Adipocyte (in vitro differentiated cells): ENCODE measurements at regions not wholly inside any gene's neighbourhood (a gene's known extent, or its start where the extent isn't known, plus 50 kb on each side); places are given as distances from the start of the nearest gene placed in this dataset.

Experiments used
- DNase-seq: peaks from one replicate; pipeline ENCODE4 v3.0.0-alpha.2; 2015; ENCODE audit warnings: low read depth
- H3K27me3 ChIP-seq: replicated peaks from 2 replicates; pipeline ENCODE4 v1.7.0; 2013; ENCODE audit warnings: mild to moderate bottlenecking, low read length, moderate library complexity; ENCODE audit not compliant: control insufficient read depth, insufficient read depth
- H3K36me3 ChIP-seq: 2 replicates; pipeline ENCODE4 v1.7.0; 2013; ENCODE audit warnings: low read length, mild to moderate bottlenecking, moderate library complexity; ENCODE audit not compliant: control insufficient read depth, insufficient read depth, severe bottlenecking
- H3K4me1 ChIP-seq: 2 replicates; pipeline ENCODE4 v1.7.0; 2013; ENCODE audit warnings: mild to moderate bottlenecking, low read length, moderate library complexity; ENCODE audit not compliant: control insufficient read depth, insufficient read depth
- H3K4me3 ChIP-seq: 2 replicates; pipeline ENCODE4 v1.7.0; 2013; ENCODE audit warnings: mild to moderate bottlenecking, low read length, moderate library complexity
- H3K9ac ChIP-seq: 2 replicates; pipeline ENCODE4 v1.7.0; 2013; ENCODE audit warnings: mild to moderate bottlenecking, low read length, moderate library complexity
- H3K9me3 ChIP-seq: 2 replicates; pipeline ENCODE4 v1.7.0; 2013; ENCODE audit warnings: mild to moderate bottlenecking, low read length, moderate library complexity; ENCODE audit not compliant: control insufficient read depth

GRCh38 chr3:99400352-99400751 lies 238.0 kb upstream of the COL8A1 start:
- no peak for DNase-seq
- H3K36me3 ChIP-seq = no peaks in the 10 kb centered on the region
- no peak overlapping the region for H3K4me3 ChIP-seq
- peaks cover 18% of the 10 kb centered on the region for H3K4me1 ChIP-seq
- no peak overlapping the region for H3K9ac ChIP-seq
- no peaks in the 10 kb centered on the region for H3K27me3 ChIP-seq
- H3K9me3 ChIP-seq = peaks cover 21% of the 10 kb centered on the region

DNA sequence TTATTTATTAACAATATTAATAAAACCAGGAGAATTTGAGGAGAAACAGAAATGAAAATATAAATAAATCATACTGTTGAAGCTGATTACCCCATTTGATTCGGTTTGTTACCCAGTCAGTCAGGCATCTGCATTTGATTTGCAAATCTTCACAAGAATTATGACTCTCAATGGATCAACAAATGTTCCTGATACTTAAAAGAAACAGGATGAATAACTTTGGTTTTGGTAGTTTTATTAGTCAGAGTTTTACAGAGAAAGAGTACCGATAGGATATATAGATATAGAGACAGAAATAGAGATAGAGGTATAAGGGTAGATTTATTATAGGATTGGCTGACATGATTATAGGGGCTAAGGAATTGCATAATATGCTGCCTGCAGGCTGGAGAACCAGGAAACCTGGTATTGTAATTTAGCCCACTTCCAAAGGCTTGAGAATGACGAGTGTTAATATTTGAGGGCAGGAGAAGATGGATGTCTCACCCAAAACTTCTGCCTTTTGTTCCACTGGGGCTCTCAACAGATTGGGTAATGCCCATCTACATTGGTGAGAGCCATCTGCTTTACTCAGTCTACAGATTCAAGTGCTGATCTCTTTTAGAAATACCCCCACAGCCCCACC lies 241.6 kb upstream of the COL8A1 start:
- peak; percentile 57 for DNase-seq
- no peaks in the 10 kb centered on the region for H3K36me3 ChIP-seq
- peak overlapping the region; percentile 55 for H3K9ac ChIP-seq
- H3K9me3 ChIP-seq = peaks cover 21% of the 10 kb centered on the region
- H3K27me3 ChIP-seq = no peaks in the 10 kb centered on the region
- H3K4me1 ChIP-seq = peaks cover 34% of the 10 kb centered on the region
- H3K4me3 ChIP-seq = peak overlapping the region; percentile 13

GRCh38 chr3:99394831-99395778 lies 243.3 kb upstream of the COL8A1 start:
- peak; percentile 89 for DNase-seq
- Histone ChIP-seq H3K36me3 (no peaks in the 10 kb centered on the region), H3K9me3 (peaks cover 21% of the 10 kb centered on the region), H3K4me3 (peak overlapping the region; percentile 56), H3K4me1 (peaks cover 34% of the 10 kb centered on the region), H3K9ac (peak overlapping the region; percentile 70), H3K27me3 (no peaks in the 10 kb centered on the region)

DNA sequence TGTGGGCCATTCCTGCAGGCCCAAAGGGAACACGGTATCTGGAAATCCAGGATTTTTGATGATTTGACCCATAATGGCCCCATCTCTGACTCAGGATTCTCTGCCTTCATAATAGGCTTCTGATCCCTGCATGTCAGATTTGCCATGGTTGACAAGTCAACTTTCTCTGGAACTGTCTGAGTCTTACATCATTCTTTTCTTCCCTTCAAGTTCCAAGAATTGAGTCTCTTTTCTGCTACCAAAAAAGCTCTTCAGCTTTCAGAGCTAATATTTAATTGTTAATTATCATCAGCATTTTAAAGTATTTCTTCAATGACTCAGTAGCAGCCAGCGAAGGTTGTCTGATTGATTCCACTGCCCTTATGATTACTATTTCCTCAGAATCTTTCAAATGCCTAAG lies 244.4 kb upstream of the COL8A1 start:
- Histone ChIP-seq H3K4me1 (peaks cover 34% of the 10 kb centered on the region), H3K27me3 (no peaks in the 10 kb centered on the region), H3K9ac (no peak overlapping the region), H3K36me3 (no peaks in the 10 kb centered on the region), H3K4me3 (no peak overlapping the region), H3K9me3 (peaks cover 12% of the 10 kb centered on the region)
- DNase-seq = peak; percentile 39

GRCh38 chr3:99388780-99389179 lies 249.6 kb upstream of the COL8A1 start:
- no peaks in the 10 kb centered on the region for H3K27me3 ChIP-seq
- H3K36me3 ChIP-seq = no peaks in the 10 kb centered on the region
- H3K9me3 ChIP-seq = no peaks in the 10 kb centered on the region
- H3K4me1 ChIP-seq = peaks cover 4% of the 10 kb centered on the region
- no peak overlapping the region for H3K9ac ChIP-seq
- H3K4me3 ChIP-seq = no peak overlapping the region
- no peak for DNase-seq

GRCh38 chr3:99384596-99384995 lies 253.8 kb upstream of the COL8A1 start:
- no peaks in the 10 kb centered on the region for H3K27me3 ChIP-seq
- no peak overlapping the region for H3K9ac ChIP-seq
- DNase-seq = no peak
- H3K36me3 ChIP-seq = no peaks in the 10 kb centered on the region
- H3K4me1 ChIP-seq = peaks cover 3% of the 10 kb centered on the region
- no peak overlapping the region for H3K4me3 ChIP-seq
- peaks cover 5% of the 10 kb centered on the region for H3K9me3 ChIP-seq

GRCh38 chr3:99376926-99377325 lies 261.5 kb upstream of the COL8A1 start:
- H3K4me1 ChIP-seq = peaks cover 5% of the 10 kb centered on the region
- no peaks in the 10 kb centered on the region for H3K36me3 ChIP-seq
- H3K4me3 ChIP-seq = no peak overlapping the region
- no peak overlapping the region for H3K9ac ChIP-seq
- H3K27me3 ChIP-seq = no peaks in the 10 kb centered on the region
- no peak for DNase-seq
- H3K9me3 ChIP-seq = peaks cover 5% of the 10 kb centered on the region

GRCh38 chr3:99373846-99374210 lies 264.6 kb upstream of the COL8A1 start:
- DNase-seq = no peak
- Histone ChIP-seq H3K27me3 (no peaks in the 10 kb centered on the region), H3K4me1 (peaks cover 5% of the 10 kb centered on the region), H3K4me3 (no peak overlapping the region), H3K9me3 (no peaks in the 10 kb centered on the region), H3K36me3 (no peaks in the 10 kb centered on the region), H3K9ac (no peak overlapping the region)

GRCh38 chr3:99373088-99373845 lies 265.1 kb upstream of the COL8A1 start:
- Histone ChIP-seq H3K9me3 (no peaks in the 10 kb centered on the region), H3K4me1 (peaks cover 5% of the 10 kb centered on the region), H3K27me3 (no peaks in the 10 kb centered on the region), H3K36me3 (no peaks in the 10 kb centered on the region), H3K9ac (no peak overlapping the region), H3K4me3 (no peak overlapping the region)
- no peak for DNase-seq

GRCh38 chr3:99366663-99367429 lies 271.5 kb upstream of the COL8A1 start:
- no peaks in the 10 kb centered on the region for H3K27me3 ChIP-seq
- no peaks in the 10 kb centered on the region for H3K9me3 ChIP-seq
- no peak overlapping the region for H3K9ac ChIP-seq
- peaks cover 11% of the 10 kb centered on the region for H3K4me1 ChIP-seq
- DNase-seq = no peak
- no peak overlapping the region for H3K4me3 ChIP-seq
- no peaks in the 10 kb centered on the region for H3K36me3 ChIP-seq
